ENCODE measurements at regions not wholly inside any gene's neighbourhood (a gene's known extent, or its start where the extent isn't known, plus 50 kb on each side); places are given as distances from the start of the nearest gene placed in this dataset.

GRCh38 chr2:234763002-234763873 is 188.6 kb upstream of the SH3BP4 start:
- DNase-seq = no peak

DNA sequence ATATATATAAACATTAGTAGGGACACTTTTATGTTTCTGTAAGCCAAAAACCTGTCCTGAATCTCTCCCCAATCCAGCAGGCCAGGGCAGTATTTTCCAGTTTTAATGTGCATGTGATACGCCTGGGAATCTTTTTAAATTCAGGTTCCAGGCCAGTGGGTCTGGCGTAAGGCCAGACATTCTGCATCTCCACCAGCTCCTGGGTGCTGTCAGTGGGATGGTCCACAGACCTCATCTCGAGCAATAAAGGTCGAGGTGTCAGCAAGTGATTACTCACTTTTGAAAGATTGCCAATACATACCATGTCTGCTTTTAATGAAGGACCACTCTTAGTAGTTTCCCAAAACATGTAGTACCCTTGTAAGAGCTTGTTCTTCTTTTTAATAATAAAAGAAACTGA is 189.9 kb upstream of the SH3BP4 start:
- no peak for DNase-seq

DNA sequence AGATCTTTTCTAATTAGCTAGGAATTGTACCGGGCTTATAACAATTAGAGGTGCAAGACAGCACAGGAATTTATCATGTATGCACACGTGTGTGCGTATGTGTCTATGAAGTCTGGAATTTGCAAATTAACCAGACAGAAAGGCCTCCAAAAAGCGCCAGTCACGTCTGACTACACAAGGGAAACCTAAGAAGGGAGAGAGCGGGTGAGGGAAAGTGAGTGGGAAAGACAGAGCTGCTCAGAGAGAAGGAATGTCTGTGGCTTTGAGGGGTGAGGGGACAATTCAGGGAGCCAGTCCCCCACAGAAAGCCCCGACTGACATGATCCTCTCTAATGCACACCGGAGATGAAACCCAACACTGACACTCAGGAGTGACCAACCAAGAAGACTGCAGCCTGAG is 197.7 kb upstream of the SH3BP4 start:
- no peak for DNase-seq

- no peak for DNase-seq
These were observed 198.1 kb upstream of the SH3BP4 start for GRCh38 chr2:234753701-234754100.

DNA sequence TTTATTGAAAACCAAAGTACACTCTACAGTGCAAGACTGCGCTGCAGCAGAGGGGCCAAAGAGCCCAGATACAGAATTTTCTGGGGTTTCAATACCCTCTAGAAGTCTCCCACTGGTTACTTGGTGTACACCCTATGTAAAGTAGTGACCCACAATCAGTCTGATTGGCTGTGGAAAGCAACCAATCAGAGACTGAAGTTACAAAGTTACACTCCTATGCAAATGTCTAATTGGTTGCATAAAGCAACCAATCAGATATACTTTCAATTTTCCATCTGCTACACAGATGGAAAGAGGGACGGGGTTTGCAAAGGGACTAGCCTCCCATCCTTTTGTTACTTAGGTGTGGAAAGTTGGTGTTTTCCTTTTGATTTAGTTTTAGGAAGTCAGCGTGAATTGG is 198.9 kb upstream of the SH3BP4 start:
- no peak for DNase-seq

GRCh38 chr2:234751275-234751973 is 200.4 kb upstream of the SH3BP4 start:
- no peak for DNase-seq

DNA sequence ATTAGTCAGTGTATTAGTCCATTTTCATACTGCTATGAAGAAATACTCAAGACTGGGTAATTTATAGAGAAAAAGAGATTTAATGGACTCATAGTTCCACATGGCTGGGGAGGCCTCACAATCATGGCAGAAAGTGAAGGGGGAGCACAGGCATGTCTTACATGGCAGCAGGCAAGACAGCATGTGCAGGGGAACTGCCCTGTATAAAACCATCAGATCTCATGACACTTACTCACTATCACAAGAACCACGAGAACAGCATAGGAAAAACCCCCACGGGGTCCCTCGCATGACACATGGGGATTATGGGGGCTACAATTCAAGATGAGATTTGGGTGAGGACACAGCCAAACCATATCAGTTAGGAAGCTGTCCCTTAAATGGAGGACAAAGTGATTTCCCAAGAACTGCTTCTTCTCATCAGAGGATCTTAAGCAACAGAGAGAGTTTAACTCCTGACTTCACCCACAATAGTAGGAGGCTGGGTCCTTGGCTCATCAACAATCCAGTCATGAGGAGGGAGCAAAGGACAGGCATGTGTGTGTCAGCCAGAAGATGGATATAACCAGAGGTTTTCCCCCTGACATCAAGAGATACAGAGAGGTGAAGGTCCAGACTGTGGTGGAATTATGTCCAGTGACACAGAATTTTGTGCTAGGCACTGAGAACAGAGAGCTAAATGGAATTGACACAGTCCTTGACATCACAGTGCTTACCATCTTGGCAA is 203.8 kb upstream of the SH3BP4 start:
- DNase-seq = no peak

DNA sequence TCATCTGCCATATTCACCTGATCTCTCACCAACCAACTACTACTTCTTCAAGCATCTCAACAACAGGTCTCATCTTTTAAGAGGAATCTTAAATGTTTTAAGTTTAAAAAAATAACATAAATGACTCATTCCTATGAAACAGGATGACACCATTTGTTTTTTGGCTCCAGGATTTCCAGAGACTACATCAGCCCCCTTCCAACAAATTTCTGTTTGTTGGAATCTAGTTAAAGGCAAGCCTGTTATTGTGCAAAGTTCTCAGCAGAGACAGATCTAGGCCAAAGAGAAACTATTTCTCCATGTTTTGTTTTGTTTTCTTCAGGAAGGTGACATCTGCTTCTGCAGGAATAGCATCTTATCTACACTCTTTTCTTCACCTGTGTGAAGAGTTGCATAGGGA is 204.8 kb upstream of the SH3BP4 start:
- DNase-seq = no peak

- no peak for DNase-seq
These were observed 206.5 kb upstream of the SH3BP4 start for GRCh38 chr2:234745347-234745746.

- no peak for DNase-seq
These were observed 209.8 kb upstream of the SH3BP4 start for GRCh38 chr2:234741976-234742375.

- no peak for DNase-seq
These were observed 212.8 kb upstream of the SH3BP4 start for GRCh38 chr2:234739061-234739460.

- DNase-seq = no peak
These were observed 216.0 kb upstream of the SH3BP4 start for GRCh38 chr2:234735829-234736228.

GRCh38 chr2:234733795-234734600 is 217.8 kb upstream of the SH3BP4 start:
- DNase-seq = no peak

DNA sequence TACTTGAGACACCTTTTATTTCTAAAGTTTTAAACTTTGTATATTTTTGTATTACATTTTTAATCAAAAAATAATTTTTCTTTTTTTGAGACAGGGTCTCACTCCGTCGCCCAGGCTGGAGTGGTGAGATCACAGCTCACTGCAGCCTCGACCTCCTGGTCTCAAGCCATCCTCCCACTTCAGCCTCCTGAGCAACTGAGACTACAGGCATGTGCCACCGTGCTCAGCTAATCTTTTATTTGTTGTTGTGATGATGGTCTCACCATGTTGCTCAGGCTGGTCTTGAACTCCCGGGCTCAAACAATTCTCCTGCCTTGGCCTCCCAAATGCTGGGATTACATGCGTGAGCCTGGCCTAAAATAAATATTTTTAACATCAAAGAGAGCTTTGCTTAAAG is 218.7 kb upstream of the SH3BP4 start:
- no peak for DNase-seq

- DNase-seq = no peak
These were observed 219.3 kb upstream of the SH3BP4 start for GRCh38 chr2:234732404-234733092.

DNA sequence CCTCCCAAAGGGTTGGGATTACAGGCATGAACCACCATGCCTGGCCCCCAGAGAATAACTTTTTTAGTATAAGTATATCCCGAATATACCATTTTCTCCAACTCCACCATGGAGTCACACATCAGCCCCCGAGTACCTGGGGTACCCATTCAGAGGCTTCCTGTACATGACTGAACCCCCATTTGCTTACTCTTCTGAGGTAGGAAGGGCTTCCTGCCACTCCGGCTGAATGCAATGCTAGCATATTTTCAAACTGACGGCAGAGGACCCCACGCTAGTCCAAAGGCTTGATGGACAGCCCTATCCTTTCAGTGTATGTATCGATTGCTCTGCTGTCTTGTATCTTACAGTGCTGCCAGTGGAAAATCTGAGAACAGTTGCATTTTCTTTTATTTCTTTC is 220.6 kb upstream of the SH3BP4 start:
- DNase-seq = no peak

DNA sequence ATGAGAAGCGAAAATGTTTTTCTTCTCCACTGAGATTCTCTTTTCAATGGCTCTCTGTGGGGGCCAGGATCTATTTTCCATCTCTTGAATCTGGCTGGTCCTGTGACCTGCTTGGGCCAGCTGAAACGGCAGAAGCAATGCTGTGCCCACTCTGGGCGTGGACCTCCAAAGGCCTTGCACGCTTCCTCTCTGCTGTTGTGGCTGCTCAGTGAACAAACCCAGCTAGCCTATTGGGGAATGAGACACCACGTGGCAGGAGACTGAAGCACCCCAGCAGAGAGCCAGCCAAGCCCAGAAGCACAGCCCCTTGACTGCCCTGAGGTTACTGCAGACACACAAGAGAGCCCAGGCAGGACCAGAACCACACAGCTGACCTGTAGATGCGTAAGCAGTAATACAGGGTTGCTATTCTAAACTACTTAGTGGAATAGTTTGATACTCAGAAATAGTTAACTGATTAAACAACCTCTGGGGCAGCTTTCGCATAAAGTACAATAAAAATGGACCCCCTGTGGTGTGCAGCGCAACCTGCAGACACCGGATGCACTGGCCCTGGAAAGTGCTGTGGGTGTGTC is 221.7 kb upstream of the SH3BP4 start:
- DNase-seq = no peak

- DNase-seq = no peak
These were observed 226.1 kb upstream of the SH3BP4 start for GRCh38 chr2:234725528-234726264.

DNA sequence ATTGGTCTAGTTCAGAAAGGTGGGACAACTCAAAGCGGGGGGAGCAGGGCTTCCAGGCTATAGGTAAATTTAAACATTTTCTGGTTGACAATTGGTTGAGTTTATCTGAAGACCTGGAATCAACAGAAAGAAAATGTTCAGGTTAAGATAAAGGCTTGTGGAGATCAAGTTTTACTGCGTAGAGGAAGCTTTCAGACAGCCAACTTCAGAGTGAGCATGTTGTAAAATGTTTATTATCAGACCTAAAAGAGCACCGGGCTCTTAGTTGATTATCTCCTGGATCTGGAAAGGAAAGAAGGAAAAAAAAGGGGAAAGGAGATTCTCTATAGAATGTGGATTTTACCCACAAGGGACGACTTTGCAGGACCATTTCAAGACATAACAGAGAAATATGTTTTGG is 227.0 kb upstream of the SH3BP4 start:
- DNase-seq = no peak

GRCh38 chr2:234723400-234723799 is 226.5 kb upstream of the ARL4C start:
- DNase-seq = no peak

DNA sequence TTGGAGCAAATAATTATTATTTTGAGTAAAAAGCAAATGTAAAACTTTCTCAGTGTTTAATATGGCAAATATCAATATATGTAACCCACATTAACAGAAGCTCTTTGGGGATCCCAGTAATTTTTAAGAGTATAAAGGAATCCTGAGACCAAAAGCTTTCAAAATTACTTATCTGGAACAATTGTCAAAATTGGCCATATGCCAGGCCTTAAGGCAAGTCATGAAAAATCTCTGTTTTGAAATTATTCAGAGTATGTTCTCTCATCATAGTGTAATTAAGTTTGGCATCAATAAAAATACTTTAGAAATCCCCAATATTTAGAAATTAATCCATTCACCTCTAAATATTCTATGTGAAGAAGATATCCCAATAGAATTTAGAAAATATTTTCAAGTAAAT is 225.3 kb upstream of the ARL4C start:
- no peak for DNase-seq
